SJSA1 (cell line): ENCODE measurements at regions not wholly inside any gene's neighbourhood (a gene's known extent, or its start where the extent isn't known, plus 50 kb on each side); places are given as distances from the start of the nearest gene placed in this dataset.

Source experiments
- DNase-seq, 2 experiments: peaks; one replicate each; pipeline ENCODE4 v3.0.0-alpha.2; 2015 to 2020; ENCODE audit warnings: low spot score in 2 of 2, low read depth in 1 of 2
- H3K27ac ChIP-seq: fragments of 250-450 bp; sonication (Bioruptor Pico); 2 replicates; pipeline ENCODE4 v1.5.1; 2020; ENCODE audit warnings: mild to moderate bottlenecking, moderate library complexity
- H3K27me3 ChIP-seq: fragments of 250-450 bp; sonication (Bioruptor Pico); replicated peaks from 2 replicates; pipeline ENCODE4 v1.5.1; 2020; ENCODE audit warnings: mild to moderate bottlenecking, moderate library complexity
- H3K36me3 ChIP-seq: fragments of 250-450 bp; sonication (Bioruptor Pico); 2 replicates; pipeline ENCODE4 v1.5.1; 2020; ENCODE audit warnings: mild to moderate bottlenecking
- H3K4me1 ChIP-seq: fragments of 250-450 bp; sonication (Bioruptor Pico); replicated peaks from 2 replicates; pipeline ENCODE4 v1.6.1; 2021; ENCODE audit warnings: mild to moderate bottlenecking
- H3K4me3 ChIP-seq: fragments of 250-450 bp; sonication (Bioruptor Pico); 2 replicates; pipeline ENCODE4 v1.5.1; 2020; ENCODE audit warnings: mild to moderate bottlenecking
- H3K9me3 ChIP-seq: fragments of 250-450 bp; sonication (Bioruptor Pico); replicated peaks from 2 replicates; pipeline ENCODE4 v1.5.1; 2020; ENCODE audit warnings: mild to moderate bottlenecking

GRCh38 chr20:24870057-24870456, 79.0 kb upstream of the CST7 start:
- no peak for DNase-seq
- Histone ChIP-seq H3K4me3 (no peak overlapping the region), H3K9me3 (no peaks in the 10 kb centered on the region), H3K27me3 (no peaks in the 10 kb centered on the region), H3K36me3 (no peaks in the 10 kb centered on the region), H3K4me1 (no peaks in the 10 kb centered on the region), H3K27ac (no peak overlapping the region)

- H3K36me3 ChIP-seq: no peaks in the 10 kb centered on the region
- no peak overlapping the region for H3K4me3 ChIP-seq
- no peak overlapping the region for H3K27ac ChIP-seq
- DNase-seq: no peak
- no peaks in the 10 kb centered on the region for H3K4me1 ChIP-seq
- H3K9me3 ChIP-seq: no peaks in the 10 kb centered on the region
- no peaks in the 10 kb centered on the region for H3K27me3 ChIP-seq
These were observed 78.2 kb upstream of the CST7 start for GRCh38 chr20:24870881-24871280.

GRCh38 chr20:24871480-24872213, 77.4 kb upstream of the CST7 start:
- Histone ChIP-seq H3K4me1 (no peaks in the 10 kb centered on the region), H3K27me3 (no peaks in the 10 kb centered on the region), H3K27ac (no peak overlapping the region), H3K36me3 (no peaks in the 10 kb centered on the region), H3K9me3 (no peaks in the 10 kb centered on the region), H3K4me3 (no peak overlapping the region)
- DNase-seq: no peak

- Histone ChIP-seq H3K9me3 (no peaks in the 10 kb centered on the region), H3K27me3 (no peaks in the 10 kb centered on the region), H3K27ac (no peak overlapping the region), H3K4me1 (no peaks in the 10 kb centered on the region), H3K4me3 (no peak overlapping the region), H3K36me3 (no peaks in the 10 kb centered on the region)
- DNase-seq: no peak
These were observed 76.6 kb upstream of the CST7 start for GRCh38 chr20:24872291-24873024.

GRCh38 chr20:24873025-24873620, 75.9 kb upstream of the CST7 start:
- H3K4me1 ChIP-seq: no peaks in the 10 kb centered on the region
- H3K36me3 ChIP-seq: no peaks in the 10 kb centered on the region
- H3K9me3 ChIP-seq: no peaks in the 10 kb centered on the region
- H3K27ac ChIP-seq: no peak overlapping the region
- no peaks in the 10 kb centered on the region for H3K27me3 ChIP-seq
- DNase-seq: no peak
- no peak overlapping the region for H3K4me3 ChIP-seq

GRCh38 chr20:24875078-24875477, 74.0 kb upstream of the CST7 start:
- H3K27me3 ChIP-seq: no peaks in the 10 kb centered on the region
- no peaks in the 10 kb centered on the region for H3K9me3 ChIP-seq
- H3K36me3 ChIP-seq: no peaks in the 10 kb centered on the region
- no peaks in the 10 kb centered on the region for H3K4me1 ChIP-seq
- H3K27ac ChIP-seq: no peak overlapping the region
- no peak for DNase-seq
- H3K4me3 ChIP-seq: no peak overlapping the region

- DNase-seq: no peak
- H3K27ac ChIP-seq: no peak overlapping the region
- H3K4me3 ChIP-seq: no peak overlapping the region
- H3K36me3 ChIP-seq: no peaks in the 10 kb centered on the region
- no peaks in the 10 kb centered on the region for H3K4me1 ChIP-seq
- H3K27me3 ChIP-seq: no peaks in the 10 kb centered on the region
- no peaks in the 10 kb centered on the region for H3K9me3 ChIP-seq
These were observed 71.4 kb upstream of the CST7 start for GRCh38 chr20:24877652-24878051.

- no peaks in the 10 kb centered on the region for H3K4me1 ChIP-seq
- H3K27ac ChIP-seq: no peak overlapping the region
- H3K36me3 ChIP-seq: no peaks in the 10 kb centered on the region
- H3K4me3 ChIP-seq: no peak overlapping the region
- H3K27me3 ChIP-seq: no peaks in the 10 kb centered on the region
- no peak for DNase-seq
- no peaks in the 10 kb centered on the region for H3K9me3 ChIP-seq
These were observed 70.4 kb upstream of the CST7 start for GRCh38 chr20:24878657-24879056.

GRCh38 chr20:24879875-24880274, 69.2 kb upstream of the CST7 start:
- H3K4me3 ChIP-seq: no peak overlapping the region
- peak in 1 of 2 experiments; percentile 37 for DNase-seq
- H3K27me3 ChIP-seq: no peaks in the 10 kb centered on the region
- H3K9me3 ChIP-seq: no peaks in the 10 kb centered on the region
- no peak overlapping the region for H3K27ac ChIP-seq
- no peaks in the 10 kb centered on the region for H3K4me1 ChIP-seq
- H3K36me3 ChIP-seq: no peaks in the 10 kb centered on the region

GRCh38 chr20:24880356-24880755, 68.7 kb upstream of the CST7 start:
- Histone ChIP-seq H3K4me1 (no peaks in the 10 kb centered on the region), H3K27ac (no peak overlapping the region), H3K27me3 (no peaks in the 10 kb centered on the region), H3K9me3 (no peaks in the 10 kb centered on the region), H3K36me3 (no peaks in the 10 kb centered on the region), H3K4me3 (no peak overlapping the region)
- no peak for DNase-seq

- Histone ChIP-seq H3K4me3 (no peak overlapping the region), H3K27me3 (no peaks in the 10 kb centered on the region; the same call in 1 of the 2 replicates), H3K27ac (no peak overlapping the region), H3K36me3 (no peaks in the 10 kb centered on the region), H3K9me3 (no peaks in the 10 kb centered on the region), H3K4me1 (no peaks in the 10 kb centered on the region)
- no peak for DNase-seq
These were observed 58.8 kb upstream of the CST7 start for GRCh38 chr20:24890286-24890685.

- no peak overlapping the region for H3K27ac ChIP-seq
- DNase-seq: no peak
- no peak overlapping the region for H3K4me3 ChIP-seq
- no peaks in the 10 kb centered on the region for H3K4me1 ChIP-seq
- no peaks in the 10 kb centered on the region; the same call in 1 of the 2 replicates for H3K27me3 ChIP-seq
- H3K9me3 ChIP-seq: no peaks in the 10 kb centered on the region
- H3K36me3 ChIP-seq: no peaks in the 10 kb centered on the region
These were observed 57.3 kb upstream of the CST7 start for GRCh38 chr20:24891546-24892393.

GRCh38 chr20:24892522-24892921, 56.5 kb upstream of the CST7 start:
- Histone ChIP-seq H3K27me3 (no peaks in the 10 kb centered on the region), H3K4me3 (no peak overlapping the region), H3K9me3 (no peaks in the 10 kb centered on the region), H3K36me3 (no peaks in the 10 kb centered on the region), H3K4me1 (no peaks in the 10 kb centered on the region), H3K27ac (no peak overlapping the region)
- peak in 1 of 2 experiments; percentile 39 for DNase-seq
